NCI-H146 (cell line): ENCODE measurements at regions not wholly inside any gene's neighbourhood (a gene's known extent, or its start where the extent isn't known, plus 50 kb on each side); places are given as distances from the start of the nearest gene placed in this dataset.

ENCODE experiments used
- DNase-seq: peaks from one replicate; lab custom pipeline; 2025; lab: John Stamatoyannopoulos, UW

DNA sequence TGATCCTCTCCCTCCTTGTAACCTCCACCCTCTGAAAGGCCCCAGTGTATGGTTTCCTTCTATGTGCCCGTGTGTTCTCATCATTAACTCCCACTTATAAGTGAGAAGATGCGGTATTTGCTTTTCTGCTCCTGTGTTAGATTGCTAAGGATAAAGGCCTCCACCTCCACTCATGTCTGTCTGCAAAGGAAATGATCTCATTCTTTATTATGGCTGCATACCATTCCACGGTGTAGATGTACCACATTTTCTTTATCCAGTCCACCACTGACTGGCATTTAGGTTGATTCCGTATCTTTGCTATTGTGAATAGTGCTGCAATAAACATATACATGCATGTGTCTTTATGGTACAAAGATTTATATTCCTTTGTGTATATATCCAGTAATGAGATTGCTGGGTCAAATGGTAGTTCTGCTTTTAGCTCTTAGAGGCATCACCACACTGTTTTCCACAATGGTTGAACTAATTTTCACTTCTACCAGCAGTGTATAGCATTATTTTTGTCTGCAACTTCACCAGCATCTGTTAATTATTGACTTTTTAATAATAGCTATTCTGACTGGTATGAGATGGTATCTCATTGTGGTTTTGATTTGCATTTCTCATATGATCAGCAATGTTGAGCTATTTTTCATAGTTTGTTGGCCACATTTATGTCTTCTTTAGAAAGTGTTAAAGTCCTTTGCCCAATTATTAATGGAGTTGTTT, 1030.9 kb downstream of the FSTL5 start:
- no peak for DNase-seq

DNA sequence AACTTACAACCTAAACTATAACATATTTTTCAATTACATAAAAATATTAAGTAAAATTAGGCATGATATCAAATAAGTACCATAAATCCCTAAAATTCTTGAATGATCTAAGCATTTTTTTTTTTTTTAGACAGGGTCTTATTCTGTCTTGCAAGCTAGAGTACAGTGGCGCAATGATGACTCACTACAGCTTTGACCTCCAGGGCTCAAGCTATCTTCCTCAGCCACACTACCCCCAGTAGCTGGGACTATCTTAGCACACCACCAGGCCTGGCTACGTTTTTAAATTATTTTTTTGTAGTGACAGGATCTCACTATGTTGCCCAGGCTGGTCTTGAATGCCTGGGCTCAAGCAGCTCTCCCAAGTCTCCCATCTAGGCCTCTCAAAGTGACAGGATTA, 1042.3 kb downstream of the FSTL5 start:
- DNase-seq, result no peak

DNA sequence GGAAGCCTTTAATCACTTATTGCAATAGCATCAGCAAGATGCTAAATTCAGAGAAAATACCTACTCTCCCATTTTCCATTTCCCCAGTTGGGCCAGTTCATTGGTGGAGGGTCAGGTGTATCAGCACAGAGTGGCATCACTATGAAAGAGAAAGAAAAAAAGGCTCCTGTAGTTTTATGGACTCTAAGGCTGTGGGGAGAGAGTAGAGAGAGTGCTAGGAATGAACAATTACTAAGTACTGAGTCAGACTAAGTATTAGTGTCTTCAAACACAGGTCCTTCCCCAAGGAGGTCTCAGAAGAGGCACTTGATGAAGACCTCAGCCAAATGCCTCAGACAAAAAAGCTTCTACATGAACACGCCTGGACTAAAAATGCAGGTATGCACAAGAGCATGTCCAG, 1061.9 kb downstream of the FSTL5 start:
- DNase-seq, result no peak

DNA sequence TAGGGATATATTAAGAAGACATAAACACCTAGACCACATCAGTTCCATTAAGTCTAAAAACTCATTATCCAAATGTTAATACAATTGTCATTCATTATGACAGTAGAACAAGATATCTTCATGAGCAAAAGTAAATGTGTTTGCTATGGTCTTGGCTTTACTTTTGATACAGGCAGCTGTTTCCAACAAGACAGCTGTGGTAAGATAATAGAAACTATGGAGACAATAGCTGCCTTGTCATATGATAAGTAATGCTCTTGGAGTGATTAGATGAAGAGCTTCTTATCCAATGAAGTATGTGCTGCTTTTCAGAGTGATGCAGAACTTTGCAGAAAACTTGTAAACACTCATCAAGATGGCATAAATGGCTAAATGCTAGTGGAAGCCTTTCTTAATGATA, 1066.0 kb downstream of the FSTL5 start:
- DNase-seq, result no peak

DNA sequence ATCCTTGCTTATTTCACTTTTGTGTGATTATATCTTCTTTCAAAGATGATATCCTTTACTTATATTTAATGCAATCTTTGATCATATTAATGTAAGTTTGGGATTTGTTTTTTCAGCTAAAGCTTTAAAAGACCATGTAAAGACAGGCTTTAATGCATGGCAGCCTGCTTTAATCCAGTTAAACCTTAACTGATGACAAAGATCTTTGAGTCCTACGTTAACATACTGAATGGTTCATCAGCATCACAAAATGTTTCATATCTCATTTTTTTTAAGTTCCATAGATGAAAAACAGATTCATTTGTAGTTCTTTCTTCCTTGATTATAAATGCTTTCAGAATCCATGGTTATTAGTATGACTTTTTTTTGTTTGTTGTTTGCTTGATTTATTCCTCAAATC, 1102.8 kb downstream of the FSTL5 start:
- DNase-seq, result no peak
